BJ (cell line): ENCODE measurements at regions not wholly inside any gene's neighbourhood (a gene's known extent, or its start where the extent isn't known, plus 50 kb on each side); places are given as distances from the start of the nearest gene placed in this dataset.

Source experiments
- CTCF ChIA-PET: fragments of 350-600 bp; formaldehyde crosslinking; extraction: SDS; loops from one replicate; lab custom pipeline; 2021; ENCODE audit warnings: antibody characterized with exemption, inconsistent platforms; lab: Yijun Ruan, JAX
- POLR2A ChIA-PET: fragments of 300-600 bp; sonication (Branson Sonifier 250); formaldehyde crosslinking; extraction: SDS; loops from one replicate; lab custom pipeline; 2021; ENCODE audit warnings: antibody characterized with exemption; lab: Charles Lee
- DNase-seq: peaks from one replicate; pipeline ENCODE4 v3.0.0-alpha.2; 2011; ENCODE audit warnings: low read depth
- H3K27me3 ChIP-seq: 2 replicates; pipeline ENCODE4 v1.6.0; 2011; ENCODE audit warnings: low read length; ENCODE audit not compliant: control insufficient read depth, insufficient read depth
- H3K36me3 ChIP-seq: 2 replicates; pipeline ENCODE4 v1.5.1; 2011; ENCODE audit warnings: low read length; ENCODE audit not compliant: control insufficient read depth, insufficient read depth
- H3K4me3 ChIP-seq: 2 replicates; pipeline ENCODE4 v1.5.1; 2011; ENCODE audit warnings: low read depth, mild to moderate bottlenecking, control low read depth, low read length
- TF ChIP-seq, protein P1 (sequence below): IDR thresholded peaks from 2 replicates; pipeline ENCODE4 v1.5.1; 2011; ENCODE audit warnings: low read depth, mild to moderate bottlenecking, control low read depth, inconsistent platforms, low read length, moderate library complexity; ENCODE audit not compliant: insufficient read depth

GRCh38 chr16:11407047-11407982 lies 62.1 kb downstream of the RMI2 start:
- DNase-seq: peak; percentile 7
- Histone ChIP-seq H3K4me3 (no peak overlapping the region), H3K27me3 (0 out of 2 replicates have a peak, but pooled peaks cover 1% of the 10 kb centered on the region), H3K36me3 (no peaks in the 10 kb centered on the region)
- TF ChIP-seq, protein P1, sequence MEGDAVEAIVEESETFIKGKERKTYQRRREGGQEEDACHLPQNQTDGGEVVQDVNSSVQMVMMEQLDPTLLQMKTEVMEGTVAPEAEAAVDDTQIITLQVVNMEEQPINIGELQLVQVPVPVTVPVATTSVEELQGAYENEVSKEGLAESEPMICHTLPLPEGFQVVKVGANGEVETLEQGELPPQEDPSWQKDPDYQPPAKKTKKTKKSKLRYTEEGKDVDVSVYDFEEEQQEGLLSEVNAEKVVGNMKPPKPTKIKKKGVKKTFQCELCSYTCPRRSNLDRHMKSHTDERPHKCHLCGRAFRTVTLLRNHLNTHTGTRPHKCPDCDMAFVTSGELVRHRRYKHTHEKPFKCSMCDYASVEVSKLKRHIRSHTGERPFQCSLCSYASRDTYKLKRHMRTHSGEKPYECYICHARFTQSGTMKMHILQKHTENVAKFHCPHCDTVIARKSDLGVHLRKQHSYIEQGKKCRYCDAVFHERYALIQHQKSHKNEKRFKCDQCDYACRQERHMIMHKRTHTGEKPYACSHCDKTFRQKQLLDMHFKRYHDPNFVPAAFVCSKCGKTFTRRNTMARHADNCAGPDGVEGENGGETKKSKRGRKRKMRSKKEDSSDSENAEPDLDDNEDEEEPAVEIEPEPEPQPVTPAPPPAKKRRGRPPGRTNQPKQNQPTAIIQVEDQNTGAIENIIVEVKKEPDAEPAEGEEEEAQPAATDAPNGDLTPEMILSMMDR: peak; percentile 66
- POLR2A ChIA-PET: no interaction called here
- CTCF ChIA-PET: interaction anchor here (0.6 to 10.4 kb wide), 31 partner anchors 10 to 457 kb away, joined by 3 to 75 read pairs (median 4); a partner anchor contains a TSS

- TF ChIP-seq, protein P1: no peak
- no peak for DNase-seq
- ChIA-PET POLR2A (no interaction called here), CTCF (interaction anchor here (0.6 to 10.4 kb wide), 23 partner anchors 10 to 444 kb away, joined by 3 to 75 read pairs (median 4); no protein-coding TSS in a partner anchor)
- H3K4me3 ChIP-seq: no peak overlapping the region
- H3K36me3 ChIP-seq: no peaks in the 10 kb centered on the region
- 0 out of 2 replicates have a peak, but pooled peaks cover 1% of the 10 kb centered on the region for H3K27me3 ChIP-seq
These were observed 63.0 kb downstream of the RMI2 start for GRCh38 chr16:11408216-11408615.

DNA sequence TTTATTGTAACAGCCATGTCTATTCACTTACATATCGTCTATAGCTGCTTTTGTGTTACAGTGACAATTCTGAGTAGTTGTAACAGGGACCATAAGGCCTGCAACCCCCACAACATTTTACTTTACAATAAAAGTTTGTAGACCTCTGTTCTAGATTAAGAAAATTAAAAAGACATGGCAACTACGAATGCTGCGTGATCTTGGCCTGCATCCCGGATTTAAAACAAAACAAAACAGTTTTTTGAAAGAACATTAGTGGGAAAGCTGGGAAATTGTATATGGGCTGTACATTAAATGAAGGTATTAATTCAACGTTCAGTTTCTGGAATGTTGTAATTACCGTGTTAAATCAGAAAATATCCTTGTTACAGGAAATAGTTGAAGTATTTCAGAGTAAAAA lies 64.1 kb downstream of the RMI2 start:
- CTCF ChIA-PET: interaction anchor here (1.1 to 10.4 kb wide), 6 partner anchors 12 to 445 kb away, joined by 3 to 75 read pairs (median 6); no protein-coding TSS in a partner anchor
- POLR2A ChIA-PET: no interaction called here
- Histone ChIP-seq H3K36me3 (no peaks in the 10 kb centered on the region), H3K4me3 (no peak overlapping the region), H3K27me3 (0 out of 2 replicates have a peak, but pooled peaks cover 1% of the 10 kb centered on the region)
- TF ChIP-seq, protein P1: no peak
- DNase-seq: peak; percentile 5

DNA sequence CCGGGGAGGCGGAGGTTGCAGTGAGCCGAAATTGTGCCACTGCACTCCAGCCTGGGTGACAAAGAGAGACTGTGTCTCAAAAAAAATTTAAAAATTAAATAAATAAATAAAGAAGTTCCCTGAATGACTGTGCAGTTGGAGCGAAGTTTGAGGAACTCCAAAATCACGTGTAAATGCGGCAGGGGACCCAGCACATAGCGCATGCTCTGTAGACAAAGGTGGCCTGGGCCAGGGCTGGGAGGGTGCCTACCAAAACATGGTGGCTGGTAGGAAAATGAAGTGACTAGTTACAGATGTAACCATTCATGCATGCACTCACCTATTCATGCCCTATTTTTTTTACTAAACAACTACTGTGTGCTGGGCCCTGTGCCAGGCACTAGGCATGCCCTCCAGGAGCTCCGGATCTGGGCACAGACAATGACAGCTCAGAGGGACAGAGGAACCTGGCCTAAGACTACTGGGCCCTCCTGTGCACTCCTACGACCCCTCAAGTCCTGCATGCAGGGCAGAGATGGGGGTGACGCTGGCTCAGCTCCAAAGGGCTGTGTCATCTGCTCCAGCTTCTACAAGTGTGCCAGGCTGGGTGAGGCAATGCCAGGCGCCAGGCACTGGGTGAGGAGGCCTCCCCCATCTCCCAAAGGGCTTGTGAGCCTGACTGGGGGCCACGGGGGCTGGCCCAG lies 65.3 kb downstream of the RMI2 start:
- H3K4me3 ChIP-seq: no peak overlapping the region
- TF ChIP-seq, protein P1: no peak
- H3K36me3 ChIP-seq: no peaks in the 10 kb centered on the region
- ChIA-PET CTCF (interaction anchor here (1.2 to 10.4 kb wide), 4 partner anchors 14 to 232 kb away, joined by 3 to 75 read pairs (median 32); no protein-coding TSS in a partner anchor), POLR2A (interaction anchor here (0.6 kb wide), 1 partner anchor 356 kb away, joined by 3 read pairs; no protein-coding TSS in a partner anchor)
- no peaks in the 10 kb centered on the region for H3K27me3 ChIP-seq
- no peak for DNase-seq
